ENCODE measurements at regions not wholly inside any gene's neighbourhood (a gene's known extent, or its start where the extent isn't known, plus 50 kb on each side); places are given as distances from the start of the nearest gene placed in this dataset.
A peak's percentile ranks its signal among the peaks of the same experiment; 100 is the strongest.

DNA sequence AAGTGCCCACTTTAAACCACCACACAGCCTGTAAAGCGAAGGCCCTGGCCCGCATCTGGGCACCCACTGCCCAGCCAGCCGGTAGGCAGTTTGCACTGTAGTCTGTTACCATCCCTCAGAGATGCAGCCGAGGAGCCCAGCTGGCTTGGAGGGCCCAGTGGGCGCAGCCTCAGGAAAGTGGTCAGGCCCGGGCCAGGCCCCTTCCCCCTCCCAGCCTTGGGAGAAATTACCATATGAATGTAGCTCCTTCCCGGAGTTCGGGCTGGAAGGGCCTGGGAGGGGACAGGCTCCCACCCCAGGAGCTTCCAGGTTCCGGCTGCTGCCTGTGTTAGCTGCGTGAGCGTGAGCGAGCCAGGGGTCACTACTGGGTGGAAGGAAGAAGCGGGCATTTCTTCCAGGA is 325.4 kb downstream of the SEC14L1 start:
- H3K4me1 Mint-ChIP-seq (ENCODE audit: low read depth) = peaks cover 92% of the 10 kb centered on the region
- no peaks in the 10 kb centered on the region for H3K27me3 Mint-ChIP-seq
- DNase-seq = no peak
- peaks cover 87% of the 10 kb centered on the region for H3K36me3 Mint-ChIP-seq (ENCODE audit: low read depth)
- H3K9me3 Mint-ChIP-seq = no peaks in the 10 kb centered on the region
- peak overlapping the region; percentile 71 for H3K4me3 Mint-ChIP-seq
- peak overlapping the region; percentile 93 for H3K27ac Mint-ChIP-seq

DNA sequence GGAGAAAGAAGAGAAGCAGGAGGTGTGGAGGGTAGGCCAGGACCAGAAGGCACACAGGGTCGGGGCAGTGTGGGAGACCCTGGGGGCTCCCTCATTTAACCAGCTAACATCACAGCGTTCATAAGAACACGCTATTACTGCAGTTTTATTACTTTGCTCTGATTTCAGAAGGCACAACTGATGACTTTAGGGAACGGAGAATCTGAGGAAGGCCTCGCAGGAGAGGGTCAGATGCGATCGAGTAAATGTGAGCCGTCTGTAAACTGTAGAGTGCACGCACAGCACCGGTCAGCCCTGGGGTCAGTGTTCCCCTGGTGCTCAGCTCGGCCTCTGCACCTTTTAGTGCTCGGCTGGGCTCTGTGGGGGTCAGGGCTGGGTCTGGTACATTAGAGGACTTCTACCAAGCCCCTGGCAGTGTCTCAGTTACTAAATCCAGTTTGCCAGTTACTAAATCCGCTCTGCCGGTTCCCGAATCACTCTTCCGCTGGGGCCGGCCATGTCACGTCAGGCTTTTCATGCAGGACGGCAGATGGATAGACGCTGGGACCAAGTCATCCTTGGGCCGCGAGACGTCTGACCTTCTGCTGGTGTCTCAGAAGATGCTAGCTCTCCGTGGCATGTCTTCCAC is 325.9 kb downstream of the SEC14L1 start:
- Mint-ChIP-seq H3K4me1 (ENCODE audit: low read depth) (peaks cover 92% of the 10 kb centered on the region), H3K27me3 (no peaks in the 10 kb centered on the region), H3K4me3 (peak overlapping the region; percentile 71), H3K9me3 (no peaks in the 10 kb centered on the region), H3K27ac (peak overlapping the region; percentile 93), H3K36me3 (ENCODE audit: low read depth) (peaks cover 88% of the 10 kb centered on the region)
- no peak for DNase-seq

DNA sequence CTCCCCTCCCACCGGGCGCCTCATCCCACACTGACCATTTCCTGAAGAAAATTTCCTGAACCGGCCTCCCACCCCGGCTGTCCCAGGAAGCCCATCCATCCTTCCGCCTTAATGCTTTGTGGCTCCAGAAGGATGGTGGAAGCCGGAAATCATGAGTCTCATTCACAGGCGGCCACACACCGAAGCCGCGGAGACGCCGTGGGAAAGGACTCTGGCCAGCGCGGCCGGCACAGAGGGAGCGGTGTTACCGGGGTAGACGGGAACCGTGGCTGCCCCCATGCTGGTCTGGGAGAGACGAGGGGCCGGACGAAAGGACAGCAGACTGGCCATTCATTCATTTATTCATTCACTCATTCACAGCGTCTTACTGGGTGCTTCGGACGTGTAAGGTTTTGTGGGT is 326.8 kb downstream of the SEC14L1 start:
- Mint-ChIP-seq H3K4me3 (no peak overlapping the region), H3K36me3 (ENCODE audit: low read depth) (peaks cover 90% of the 10 kb centered on the region), H3K4me1 (ENCODE audit: low read depth) (peaks cover 93% of the 10 kb centered on the region), H3K27me3 (no peaks in the 10 kb centered on the region), H3K27ac (peak overlapping the region; percentile 93), H3K9me3 (no peaks in the 10 kb centered on the region)
- no peak for DNase-seq

DNA sequence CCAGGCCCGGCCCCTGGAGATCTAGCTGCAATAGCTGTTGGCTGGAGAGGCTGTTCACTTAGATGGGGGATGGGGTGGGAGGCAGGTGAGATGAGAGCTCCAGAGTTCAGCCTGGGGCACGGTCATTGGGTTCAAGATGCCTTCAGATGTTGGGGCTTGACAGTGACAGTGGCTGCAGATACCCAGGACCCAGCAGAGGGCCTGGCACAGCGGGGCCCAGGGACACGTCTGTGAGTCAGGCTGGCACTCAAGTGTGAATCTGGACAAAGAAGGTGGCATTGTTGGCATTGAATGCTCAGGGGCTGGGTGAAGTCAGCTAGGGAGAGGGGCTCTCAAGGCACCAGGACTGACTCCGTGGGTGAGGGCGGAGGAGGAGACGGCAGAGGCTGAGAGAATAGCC is 328.1 kb downstream of the SEC14L1 start:
- H3K36me3 Mint-ChIP-seq (ENCODE audit: low read depth) = peaks cover 81% of the 10 kb centered on the region
- peaks cover 96% of the 10 kb centered on the region for H3K4me1 Mint-ChIP-seq (ENCODE audit: low read depth)
- DNase-seq = no peak
- no peak overlapping the region for H3K4me3 Mint-ChIP-seq
- no peaks in the 10 kb centered on the region for H3K27me3 Mint-ChIP-seq
- peak overlapping the region; percentile 93 for H3K27ac Mint-ChIP-seq
- H3K9me3 Mint-ChIP-seq = no peaks in the 10 kb centered on the region

DNA sequence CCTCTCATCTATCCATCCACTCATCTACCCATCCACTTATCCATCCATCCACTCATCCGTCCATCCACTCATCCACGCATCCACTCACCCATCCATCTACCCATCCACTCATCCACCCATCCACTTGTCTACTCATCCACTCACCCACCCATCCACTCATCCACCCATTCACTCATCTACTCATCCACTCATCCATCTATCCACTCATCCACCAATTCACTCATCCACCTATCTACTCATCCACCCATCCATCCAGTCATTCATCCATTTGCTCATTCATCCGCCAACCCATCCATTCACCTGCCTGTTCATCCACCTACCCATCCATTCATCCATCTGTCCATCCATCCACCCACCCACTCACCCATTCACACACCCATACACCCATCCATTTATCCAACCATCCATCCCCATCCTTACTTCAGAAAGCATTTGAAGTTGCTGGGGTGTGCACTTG is 329.6 kb downstream of the SEC14L1 start:
- Mint-ChIP-seq H3K36me3 (ENCODE audit: low read depth) (peaks cover 75% of the 10 kb centered on the region), H3K27ac (peak overlapping the region; percentile 93), H3K27me3 (no peaks in the 10 kb centered on the region), H3K4me1 (ENCODE audit: low read depth) (peaks cover 98% of the 10 kb centered on the region), H3K9me3 (no peaks in the 10 kb centered on the region), H3K4me3 (no peak overlapping the region)
- no peak for DNase-seq

DNA sequence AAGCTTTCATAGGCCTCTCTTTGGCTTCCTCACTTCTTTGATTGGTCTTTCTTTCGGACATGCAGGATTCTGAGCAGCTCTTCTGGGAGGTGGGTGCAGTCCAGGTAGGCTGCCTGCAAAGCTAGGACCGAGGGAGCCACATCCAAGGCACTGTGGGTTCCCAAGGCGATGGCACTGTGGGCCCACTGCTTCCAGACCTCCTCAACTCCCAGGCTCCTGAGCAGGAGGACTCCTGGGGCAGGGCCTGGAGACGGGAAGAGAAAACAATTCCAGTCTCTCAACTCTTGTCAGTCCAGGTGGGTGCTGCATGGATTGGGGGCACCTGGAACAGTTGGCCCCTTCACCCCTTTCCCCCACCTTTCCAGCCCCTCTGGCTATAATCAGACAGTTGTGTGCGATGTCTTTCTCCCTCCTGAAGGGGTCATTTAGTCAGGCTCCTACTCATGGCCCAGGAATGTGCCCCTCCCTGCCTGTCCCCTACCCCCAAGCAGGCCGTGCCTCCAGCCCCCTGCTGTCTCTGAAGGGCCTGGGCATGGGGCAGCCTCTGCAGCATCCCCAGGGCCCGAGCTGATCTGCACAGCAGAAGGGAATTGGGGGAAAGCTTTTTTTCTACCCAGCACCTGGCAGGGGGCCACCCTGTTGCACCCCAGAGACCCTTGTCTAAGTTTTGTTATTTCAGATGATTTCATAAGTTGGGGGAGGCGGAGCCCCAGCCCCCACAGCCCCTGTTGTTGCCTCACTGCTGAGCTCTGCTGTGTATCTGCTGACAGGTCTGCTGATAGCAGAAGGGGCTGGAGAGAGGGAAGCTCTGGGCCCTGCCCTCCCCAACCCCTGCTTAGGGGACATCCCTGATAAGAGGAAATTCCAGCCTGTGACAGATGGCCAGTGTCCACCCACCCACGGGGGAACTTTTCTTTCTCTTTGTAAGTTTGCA is 330.3 kb downstream of the SEC14L1 start:
- DNase-seq = no peak

DNA sequence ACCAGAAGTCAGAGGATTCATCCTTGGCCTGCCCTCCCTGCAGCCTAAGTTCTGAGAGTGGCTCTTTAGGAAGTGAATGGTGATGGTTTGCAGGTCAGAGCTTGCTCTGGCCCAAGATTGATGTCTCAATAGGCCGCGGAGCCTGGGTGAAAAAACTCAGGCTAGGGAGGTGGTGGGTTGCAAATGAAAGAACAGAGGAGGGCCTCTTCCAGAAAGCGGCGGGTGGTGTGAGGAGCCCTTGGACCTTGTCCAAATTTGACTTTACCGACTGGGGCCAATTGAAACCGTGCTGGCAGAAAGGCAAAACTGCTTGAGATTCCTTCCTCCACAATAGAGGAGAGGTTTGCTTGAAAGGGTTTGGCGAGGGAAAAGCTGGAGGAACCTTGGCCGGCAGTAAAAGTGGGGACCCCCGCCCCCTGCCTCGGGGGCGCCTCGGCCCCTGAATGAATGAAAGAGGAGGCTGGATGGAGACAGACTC is 331.3 kb downstream of the SEC14L1 start:
- Mint-ChIP-seq H3K27me3 (no peaks in the 10 kb centered on the region), H3K27ac (peak overlapping the region; percentile 93)
- DNase-seq = no peak

More for the DNA sequence above, 330.3 kb downstream of the SEC14L1 start:
- H3K36me3 Mint-ChIP-seq (ENCODE audit: low read depth) = peaks cover 77% of the 10 kb centered on the region
- H3K27me3 Mint-ChIP-seq = no peaks in the 10 kb centered on the region
- H3K4me3 Mint-ChIP-seq = peak overlapping the region; percentile 69
- H3K9me3 Mint-ChIP-seq = no peaks in the 10 kb centered on the region
- peaks cover 98% of the 10 kb centered on the region for H3K4me1 Mint-ChIP-seq (ENCODE audit: low read depth)
- H3K27ac Mint-ChIP-seq = peak overlapping the region; percentile 93

DNA sequence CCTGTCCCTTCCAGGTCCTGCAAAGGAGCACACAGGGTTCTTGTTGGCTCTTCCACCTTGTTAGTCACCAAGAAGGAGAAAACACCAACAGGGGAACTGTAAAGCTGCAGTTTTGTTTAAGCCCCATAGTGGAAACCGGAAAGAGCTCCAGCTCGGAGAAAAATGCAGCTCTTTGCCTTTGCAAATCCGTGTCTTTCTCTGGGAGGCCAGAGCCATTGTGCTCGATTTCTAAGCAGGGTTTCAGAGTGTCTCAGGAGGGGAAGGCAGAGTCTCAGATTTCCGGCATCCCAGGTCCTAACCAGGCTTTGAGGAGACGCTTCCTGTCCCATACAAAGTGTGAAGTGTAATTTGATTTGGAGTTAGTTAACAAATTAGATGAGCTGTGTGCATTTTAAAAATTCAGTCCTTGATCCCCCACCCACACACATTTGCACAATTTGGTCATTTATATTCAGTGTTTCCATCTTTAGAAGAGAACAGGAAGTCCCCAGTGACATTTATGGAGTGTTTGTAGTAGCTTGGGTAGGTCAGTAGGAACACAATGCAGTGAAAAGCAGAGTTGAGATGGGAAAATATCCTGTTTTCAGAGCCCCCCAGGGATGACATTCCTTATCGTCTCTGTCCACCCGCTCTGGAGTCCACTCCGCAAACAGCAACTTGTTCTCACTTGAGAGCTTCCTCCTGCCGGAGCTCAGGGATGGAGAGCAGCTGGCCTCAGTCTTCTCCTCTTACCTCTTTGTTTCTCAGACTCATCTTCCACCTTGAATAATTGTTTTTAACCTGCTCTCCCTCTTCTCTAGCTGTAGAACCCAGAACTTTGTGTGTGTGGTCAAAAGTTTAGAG is 331.9 kb downstream of the SEC14L1 start:
- peak; percentile 67 for DNase-seq
- peaks cover 75% of the 10 kb centered on the region for H3K36me3 Mint-ChIP-seq (ENCODE audit: low read depth)
- no peaks in the 10 kb centered on the region for H3K9me3 Mint-ChIP-seq
- H3K4me3 Mint-ChIP-seq = peak overlapping the region; percentile 69
- no peaks in the 10 kb centered on the region for H3K27me3 Mint-ChIP-seq
- H3K27ac Mint-ChIP-seq = peak overlapping the region; percentile 93
- peaks cover 98% of the 10 kb centered on the region for H3K4me1 Mint-ChIP-seq (ENCODE audit: low read depth)

More for the DNA sequence above, 331.3 kb downstream of the SEC14L1 start:
- H3K36me3 Mint-ChIP-seq (ENCODE audit: low read depth) = peaks cover 75% of the 10 kb centered on the region
- H3K9me3 Mint-ChIP-seq = no peaks in the 10 kb centered on the region
- peaks cover 98% of the 10 kb centered on the region for H3K4me1 Mint-ChIP-seq (ENCODE audit: low read depth)
- H3K4me3 Mint-ChIP-seq = peak overlapping the region; percentile 69

DNA sequence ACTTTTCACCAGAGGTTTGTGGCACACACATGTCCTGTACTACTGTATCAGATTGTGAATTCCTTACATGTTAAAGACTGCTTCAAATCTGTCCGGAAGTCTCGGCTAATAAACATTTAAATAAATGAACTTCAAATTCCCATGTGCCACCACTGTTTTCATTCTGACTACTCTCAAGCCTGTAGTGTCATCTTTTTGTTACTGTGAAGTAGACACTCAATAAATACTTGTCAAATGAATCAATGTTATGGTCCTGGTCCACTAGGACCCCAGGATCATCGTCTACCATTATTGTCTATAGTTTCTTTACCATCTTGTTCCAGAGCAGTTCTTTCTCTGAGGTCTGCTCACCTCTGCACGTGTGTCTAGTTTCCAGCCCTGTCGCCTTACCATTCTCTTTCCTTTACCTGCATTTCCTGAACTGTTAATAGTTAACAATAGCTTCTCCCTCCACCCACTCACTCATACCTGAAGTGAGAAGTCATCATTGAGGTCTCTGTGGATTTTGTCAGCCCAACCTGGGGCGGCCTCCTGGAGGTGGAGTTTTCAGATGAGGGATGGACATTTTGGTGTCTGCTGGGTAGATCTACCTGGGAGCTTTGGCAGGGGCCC is 333.0 kb downstream of the SEC14L1 start:
- Mint-ChIP-seq H3K36me3 (ENCODE audit: low read depth) (peaks cover 70% of the 10 kb centered on the region), H3K4me3 (peak overlapping the region; percentile 69), H3K9me3 (no peaks in the 10 kb centered on the region), H3K27ac (peak overlapping the region; percentile 93), H3K27me3 (no peaks in the 10 kb centered on the region), H3K4me1 (ENCODE audit: low read depth) (peaks cover 99% of the 10 kb centered on the region)
- DNase-seq = peak; percentile 54

DNA sequence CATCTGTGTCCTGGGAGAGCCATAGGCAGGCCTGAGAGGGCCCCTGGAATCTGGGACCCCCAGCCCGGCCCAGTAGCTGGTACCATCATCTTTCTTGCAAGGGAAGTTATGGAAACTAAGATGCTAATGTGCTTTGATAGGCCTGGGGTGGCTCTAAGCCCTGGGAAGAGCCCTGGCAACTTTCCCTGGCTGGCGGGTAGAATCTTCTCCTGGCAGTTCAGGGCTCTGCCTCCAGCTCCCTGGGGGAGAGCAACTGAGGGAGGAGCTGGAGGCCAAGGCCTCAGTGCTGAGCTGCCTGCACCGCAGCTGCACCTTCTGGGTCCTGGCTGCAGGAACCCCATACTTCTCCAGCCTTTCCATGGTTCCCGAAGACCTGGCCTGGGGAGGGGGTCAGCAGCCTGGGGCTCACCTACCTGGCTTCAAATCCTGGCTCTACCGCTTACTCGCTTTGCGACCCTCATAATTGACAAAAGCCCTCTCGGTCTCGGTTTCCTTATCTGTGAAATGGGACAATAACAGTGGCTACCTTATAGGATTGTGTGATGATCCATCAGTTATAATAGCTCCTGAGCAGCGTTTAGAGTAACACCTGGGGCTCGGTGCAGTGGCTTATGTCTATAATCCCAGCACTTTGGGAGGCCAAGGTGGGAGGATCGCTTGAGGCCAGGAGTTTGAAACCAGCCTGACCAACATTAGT is 333.7 kb downstream of the SEC14L1 start:
- H3K27me3 Mint-ChIP-seq = no peaks in the 10 kb centered on the region
- no peak for DNase-seq
- peak overlapping the region; percentile 69 for H3K4me3 Mint-ChIP-seq
- no peaks in the 10 kb centered on the region for H3K9me3 Mint-ChIP-seq
- H3K4me1 Mint-ChIP-seq (ENCODE audit: low read depth) = peaks cover 99% of the 10 kb centered on the region
- peak overlapping the region; percentile 93 for H3K27ac Mint-ChIP-seq
- peaks cover 68% of the 10 kb centered on the region for H3K36me3 Mint-ChIP-seq (ENCODE audit: low read depth)

DNA sequence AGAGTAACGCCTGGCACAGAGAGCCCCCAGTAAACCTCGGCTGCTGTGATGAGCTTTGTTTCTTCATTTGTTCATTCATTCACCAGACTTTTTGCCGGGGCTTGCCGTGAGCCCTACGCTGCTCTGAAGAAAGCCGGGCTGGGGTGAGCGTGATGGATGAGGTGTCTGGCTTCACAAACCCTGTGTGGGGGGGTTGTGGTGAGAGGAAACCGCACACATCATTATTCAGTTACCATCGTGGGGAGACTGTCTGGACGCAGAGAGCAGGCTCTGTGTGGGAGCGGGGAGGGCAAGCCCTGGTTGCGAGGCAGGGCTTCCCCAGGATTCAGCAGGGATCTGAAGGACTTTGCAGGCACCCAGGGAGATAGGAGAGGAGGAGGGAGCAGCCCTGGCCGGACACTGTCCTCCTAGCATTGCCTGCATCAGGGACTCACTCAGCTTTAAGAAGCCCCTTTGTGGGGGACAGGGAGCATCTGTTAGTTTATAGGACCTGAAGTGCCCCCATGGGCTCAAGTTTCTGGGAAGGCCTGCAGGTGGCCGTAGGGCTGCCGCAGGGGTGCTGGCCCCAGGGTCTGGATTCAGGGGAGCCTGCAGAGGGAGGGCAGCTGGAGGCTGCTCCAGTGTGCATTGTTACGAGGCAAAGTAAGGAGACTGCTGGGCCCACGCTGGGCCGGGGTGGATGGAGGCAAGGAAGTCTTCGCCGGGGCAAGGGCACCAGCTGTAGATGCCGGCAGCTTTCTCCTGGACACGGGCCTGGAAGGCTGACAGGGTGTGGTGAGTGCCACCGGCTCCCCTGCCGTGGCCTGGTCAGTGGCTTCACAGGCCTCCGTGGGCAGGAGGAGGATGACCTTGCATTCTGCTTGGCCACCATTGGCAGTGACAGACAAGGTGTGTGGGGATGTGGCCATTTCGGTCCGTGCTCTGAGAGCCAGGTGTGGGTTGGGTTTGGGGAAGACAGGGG is 334.5 kb downstream of the SEC14L1 start:
- Mint-ChIP-seq H3K27ac (peak overlapping the region; percentile 93), H3K9me3 (no peaks in the 10 kb centered on the region), H3K36me3 (ENCODE audit: low read depth) (peaks cover 62% of the 10 kb centered on the region), H3K4me1 (ENCODE audit: low read depth) (peaks cover 97% of the 10 kb centered on the region), H3K4me3 (peak overlapping the region; percentile 69), H3K27me3 (no peaks in the 10 kb centered on the region)
- peak; percentile 77 for DNase-seq

DNA sequence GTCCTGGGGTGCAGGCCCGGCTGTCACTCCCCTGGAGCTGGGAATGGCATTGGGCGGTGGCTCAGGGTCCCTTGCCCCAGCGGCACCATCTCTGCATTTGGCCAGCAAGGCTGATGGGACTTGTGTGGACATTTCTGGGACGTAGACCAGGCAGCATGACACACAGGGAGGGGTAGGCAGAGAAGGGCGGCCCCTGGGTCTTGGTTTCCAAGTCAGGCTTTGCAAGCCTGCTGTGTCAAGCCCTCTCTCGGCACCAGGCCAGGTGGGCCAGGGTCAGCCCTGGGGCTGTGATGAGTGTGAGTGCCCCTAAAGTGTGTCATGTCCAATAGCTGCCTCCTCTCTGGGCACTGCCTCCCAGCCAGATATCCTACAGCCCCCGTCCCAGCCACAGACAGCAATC is 335.2 kb downstream of the SEC14L1 start:
- Mint-ChIP-seq H3K27me3 (no peaks in the 10 kb centered on the region), H3K9me3 (no peaks in the 10 kb centered on the region), H3K27ac (peak overlapping the region; percentile 93), H3K36me3 (ENCODE audit: low read depth) (peaks cover 54% of the 10 kb centered on the region), H3K4me3 (no peak overlapping the region), H3K4me1 (ENCODE audit: low read depth) (peaks cover 92% of the 10 kb centered on the region)
- DNase-seq = no peak

All from activated T-cell treated with anti-CD3 and anti-CD28 coated beads, Interleukin-2, amount 50 U/mL, for 24 hours (primary cell).